ENCODE measurements at regions not wholly inside any gene's neighbourhood (a gene's known extent, or its start where the extent isn't known, plus 50 kb on each side); places are given as distances from the start of the nearest gene placed in this dataset.

DNA sequence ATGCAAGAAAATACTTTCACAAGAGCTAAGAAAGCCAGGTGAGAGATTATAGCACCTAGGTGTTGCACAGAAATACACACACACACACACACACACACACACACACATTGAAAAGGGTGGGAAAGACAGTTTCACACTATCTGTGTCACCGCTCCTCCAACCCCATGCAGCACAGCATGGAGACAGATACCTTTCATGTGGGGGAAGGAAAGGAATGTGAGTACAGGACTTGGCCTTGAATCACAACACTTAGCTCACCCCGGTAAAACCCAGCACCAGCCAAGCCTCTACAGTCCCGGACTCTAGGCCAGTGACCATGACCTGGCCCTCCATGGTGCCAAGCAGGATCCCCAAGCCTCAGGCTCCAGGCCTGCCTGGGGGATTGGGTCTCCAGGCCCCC is 462.0 kb upstream of the SPRY2 start:
- Histone ChIP-seq H3K4me3 (ENCODE audit: low read length) (no peak overlapping the region), H3K9me3 (ENCODE audit: control insufficient read depth, insufficient read depth, low read length) (no peaks in the 10 kb centered on the region), H3K27me3 (ENCODE audit: control insufficient read depth, insufficient read depth, low read length) (no peaks in the 10 kb centered on the region), H3K27ac (ENCODE audit: low read length) (no peak overlapping the region), H3K36me3 (ENCODE audit: control insufficient read depth, insufficient read depth, low read length) (no peaks in the 10 kb centered on the region), H3K4me1 (ENCODE audit: control insufficient read depth, insufficient read depth, low read length) (no peaks in the 10 kb centered on the region)
- WGBS (ENCODE audit: insufficient coverage, insufficient read length): no CpG with 5 or more reads among the region's 3 CpGs
- DNase-seq (ENCODE audit: low read depth, low spot score): no peak

DNA sequence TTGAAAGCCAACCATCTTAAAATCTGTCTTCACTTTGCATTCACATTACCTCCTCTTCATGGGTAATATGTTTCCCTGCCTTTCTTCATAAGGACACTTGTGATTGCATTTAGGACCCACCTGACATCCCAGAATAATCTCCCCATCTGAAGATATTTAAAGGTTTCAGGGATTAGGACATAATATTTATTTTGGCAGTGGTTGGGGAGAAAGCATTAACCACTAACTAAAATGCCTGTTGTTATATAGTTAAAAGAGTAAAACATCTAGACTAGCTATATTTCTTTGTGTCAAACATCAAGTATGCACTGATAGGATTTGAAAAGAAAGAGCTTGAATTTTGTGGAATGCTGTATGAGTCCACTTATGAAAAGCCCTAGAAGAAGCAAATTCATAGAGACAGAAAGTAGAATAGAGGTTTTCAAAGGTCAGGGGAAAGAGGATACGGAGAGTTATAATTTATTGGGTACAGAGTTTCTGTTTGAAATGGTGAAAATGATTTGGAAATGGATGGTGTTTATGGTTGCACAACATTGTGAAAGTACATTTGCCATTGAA is 457.7 kb upstream of the SPRY2 start:
- 100% methylated on average over 1 of the region's 1 CpG for WGBS (ENCODE audit: insufficient coverage, insufficient read length)
- Histone ChIP-seq H3K27me3 (ENCODE audit: control insufficient read depth, insufficient read depth, low read length) (no peaks in the 10 kb centered on the region), H3K4me3 (ENCODE audit: low read length) (no peak overlapping the region), H3K9me3 (ENCODE audit: control insufficient read depth, insufficient read depth, low read length) (no peaks in the 10 kb centered on the region), H3K4me1 (ENCODE audit: control insufficient read depth, insufficient read depth, low read length) (no peaks in the 10 kb centered on the region), H3K27ac (ENCODE audit: low read length) (no peak overlapping the region), H3K36me3 (ENCODE audit: control insufficient read depth, insufficient read depth, low read length) (no peaks in the 10 kb centered on the region)
- no peak for DNase-seq (ENCODE audit: low read depth, low spot score)

DNA sequence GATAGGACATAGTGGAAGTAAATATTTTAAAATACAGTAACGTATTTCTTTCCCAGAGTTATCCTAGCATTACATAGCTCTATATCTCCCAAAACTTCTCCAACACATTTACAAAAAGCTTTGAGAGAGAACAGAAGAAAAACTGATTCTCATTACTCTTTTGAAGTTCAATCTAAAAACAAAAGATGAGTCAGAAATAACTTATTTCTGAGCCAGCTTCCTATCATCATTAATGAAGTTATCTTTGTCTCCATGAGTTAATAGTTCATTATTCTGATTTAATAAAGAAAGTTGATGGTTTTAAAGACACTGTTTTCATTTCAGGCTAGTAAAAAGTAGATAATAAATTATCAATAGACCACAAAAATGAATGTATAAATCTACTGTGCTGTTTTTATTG is 446.7 kb upstream of the SPRY2 start:
- Histone ChIP-seq H3K36me3 (ENCODE audit: control insufficient read depth, insufficient read depth, low read length) (no peaks in the 10 kb centered on the region), H3K27ac (ENCODE audit: low read length) (no peak overlapping the region), H3K27me3 (ENCODE audit: control insufficient read depth, insufficient read depth, low read length) (no peaks in the 10 kb centered on the region), H3K4me3 (ENCODE audit: low read length) (no peak overlapping the region), H3K9me3 (ENCODE audit: control insufficient read depth, insufficient read depth, low read length) (no peaks in the 10 kb centered on the region), H3K4me1 (ENCODE audit: control insufficient read depth, insufficient read depth, low read length) (peaks cover 2% of the 10 kb centered on the region; the same call in 1 of the 2 replicates)
- WGBS (ENCODE audit: insufficient coverage, insufficient read length): no CpG with 5 or more reads among the region's 1 CpG
- DNase-seq (ENCODE audit: low read depth, low spot score): no peak

DNA sequence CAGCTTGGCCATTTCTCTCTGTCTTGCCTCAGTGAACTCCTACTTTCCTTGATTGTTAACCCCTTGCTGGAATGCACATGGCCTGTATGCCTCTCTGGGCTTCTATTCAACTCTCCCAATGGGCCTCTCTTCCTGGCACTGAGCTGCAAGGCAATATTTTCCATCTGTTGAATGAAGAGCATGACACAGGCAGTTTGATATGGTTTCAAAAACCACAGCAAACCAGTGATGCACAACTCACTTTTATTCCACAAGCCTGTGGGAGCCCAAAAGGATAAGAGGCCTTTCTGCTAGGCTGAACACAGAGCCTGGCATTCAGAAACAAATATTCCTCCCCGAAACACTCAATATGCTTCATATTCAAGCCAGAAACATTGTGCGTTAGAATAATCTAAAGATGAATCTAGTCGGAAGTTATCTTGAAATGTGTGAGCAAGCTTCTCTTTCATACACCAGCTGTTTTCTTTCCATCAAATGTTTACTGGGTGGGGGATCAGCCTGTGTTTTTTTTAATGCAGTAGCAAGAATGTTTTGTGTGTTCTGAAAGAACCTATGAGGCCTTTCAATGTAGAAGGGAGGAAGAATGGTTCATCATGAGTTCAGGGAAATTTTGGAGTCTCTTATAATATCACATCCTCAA is 443.1 kb upstream of the SPRY2 start:
- Histone ChIP-seq H3K36me3 (ENCODE audit: control insufficient read depth, insufficient read depth, low read length) (no peaks in the 10 kb centered on the region), H3K27ac (ENCODE audit: low read length) (no peak overlapping the region), H3K9me3 (ENCODE audit: control insufficient read depth, insufficient read depth, low read length) (no peaks in the 10 kb centered on the region), H3K4me3 (ENCODE audit: low read length) (no peak overlapping the region), H3K27me3 (ENCODE audit: control insufficient read depth, insufficient read depth, low read length) (no peaks in the 10 kb centered on the region), H3K4me1 (ENCODE audit: control insufficient read depth, insufficient read depth, low read length) (peaks cover 2% of the 10 kb centered on the region; the same call in 1 of the 2 replicates)
- no CpG with 5 or more reads among the region's 3 CpGs for WGBS (ENCODE audit: insufficient coverage, insufficient read length)
- no peak for DNase-seq (ENCODE audit: low read depth, low spot score)

DNA sequence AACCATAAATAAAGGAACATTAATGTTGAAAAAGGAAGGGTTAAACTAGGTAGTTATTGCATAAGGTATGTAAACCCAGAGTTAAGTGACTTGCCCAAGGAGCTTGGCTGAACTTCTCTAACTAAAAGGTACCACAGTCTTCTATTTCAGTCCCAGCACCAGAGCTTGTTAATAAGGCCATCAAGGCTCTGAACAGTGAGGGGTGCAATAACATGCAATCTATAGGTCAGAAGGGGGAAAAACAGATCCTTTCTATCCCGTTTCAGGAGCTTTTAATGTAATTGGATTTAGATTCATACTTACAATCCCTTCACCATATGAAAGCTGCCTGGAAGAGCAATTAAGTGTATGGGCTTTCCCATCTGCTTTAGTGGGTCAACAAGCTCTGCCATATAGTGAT is 441.5 kb upstream of the SPRY2 start:
- Histone ChIP-seq H3K4me1 (ENCODE audit: control insufficient read depth, insufficient read depth, low read length) (peaks cover 2% of the 10 kb centered on the region; the same call in 1 of the 2 replicates), H3K27me3 (ENCODE audit: control insufficient read depth, insufficient read depth, low read length) (no peaks in the 10 kb centered on the region), H3K36me3 (ENCODE audit: control insufficient read depth, insufficient read depth, low read length) (no peaks in the 10 kb centered on the region), H3K27ac (ENCODE audit: low read length) (no peak overlapping the region), H3K9me3 (ENCODE audit: control insufficient read depth, insufficient read depth, low read length) (no peaks in the 10 kb centered on the region), H3K4me3 (ENCODE audit: low read length) (no peak overlapping the region)
- no CpG with 5 or more reads among the region's 1 CpG for WGBS (ENCODE audit: insufficient coverage, insufficient read length)
- no peak for DNase-seq (ENCODE audit: low read depth, low spot score)

DNA sequence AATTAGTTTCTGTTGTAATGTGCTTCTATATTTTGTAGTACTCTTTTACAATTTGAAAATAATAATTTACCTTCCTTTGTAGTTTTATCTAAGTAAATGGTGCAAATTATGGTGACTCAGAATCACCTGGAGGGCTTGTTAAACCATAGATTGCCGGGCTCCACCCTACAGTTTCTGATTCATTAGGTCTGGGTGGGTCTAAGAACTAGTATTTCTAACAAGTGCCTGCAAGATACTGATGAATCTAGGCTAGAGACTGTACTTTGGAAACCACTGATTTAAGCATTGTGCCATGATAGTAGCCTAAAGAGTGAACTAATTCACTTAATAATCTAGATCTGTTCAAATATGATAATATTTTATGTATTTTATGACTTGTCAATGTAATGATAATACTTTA is 437.4 kb upstream of the SPRY2 start:
- DNase-seq (ENCODE audit: low read depth, low spot score): no peak

DNA sequence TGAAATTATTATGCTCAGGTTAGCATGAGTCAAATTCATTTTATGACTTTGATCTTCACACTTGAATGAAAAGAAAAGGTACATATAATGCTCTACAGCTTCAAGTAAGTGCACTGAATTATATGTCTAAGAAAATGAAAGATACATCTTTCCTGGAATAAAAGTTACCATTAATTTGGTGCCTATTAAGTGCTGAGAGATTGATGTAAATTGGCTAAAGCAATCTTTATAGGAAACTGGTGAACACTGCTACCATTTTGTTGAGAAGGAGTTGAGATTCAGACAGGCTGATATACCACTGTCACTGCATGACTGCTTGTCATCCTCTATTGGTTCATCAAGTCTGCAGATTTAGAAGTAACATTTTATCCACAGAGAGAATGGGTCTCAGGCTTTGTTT is 416.8 kb upstream of the SPRY2 start:
- H3K27ac ChIP-seq (ENCODE audit: low read length): no peak overlapping the region
- no peak for DNase-seq (ENCODE audit: low read depth, low spot score)
- no peaks in the 10 kb centered on the region for H3K9me3 ChIP-seq (ENCODE audit: control insufficient read depth, insufficient read depth, low read length)
- H3K4me1 ChIP-seq (ENCODE audit: control insufficient read depth, insufficient read depth, low read length): no peaks in the 10 kb centered on the region
- no peaks in the 10 kb centered on the region for H3K36me3 ChIP-seq (ENCODE audit: control insufficient read depth, insufficient read depth, low read length)
- H3K27me3 ChIP-seq (ENCODE audit: control insufficient read depth, insufficient read depth, low read length): no peaks in the 10 kb centered on the region
- H3K4me3 ChIP-seq (ENCODE audit: low read length): no peak overlapping the region

More for the DNA sequence above, 437.4 kb upstream of the SPRY2 start:
- WGBS (ENCODE audit: insufficient coverage, insufficient read length): no CpG with 5 or more reads among the region's 1 CpG
- Histone ChIP-seq H3K4me1 (ENCODE audit: control insufficient read depth, insufficient read depth, low read length) (no peaks in the 10 kb centered on the region), H3K9me3 (ENCODE audit: control insufficient read depth, insufficient read depth, low read length) (no peaks in the 10 kb centered on the region), H3K4me3 (ENCODE audit: low read length) (no peak overlapping the region), H3K27me3 (ENCODE audit: control insufficient read depth, insufficient read depth, low read length) (no peaks in the 10 kb centered on the region), H3K36me3 (ENCODE audit: control insufficient read depth, insufficient read depth, low read length) (no peaks in the 10 kb centered on the region), H3K27ac (ENCODE audit: low read length) (no peak overlapping the region)

DNA sequence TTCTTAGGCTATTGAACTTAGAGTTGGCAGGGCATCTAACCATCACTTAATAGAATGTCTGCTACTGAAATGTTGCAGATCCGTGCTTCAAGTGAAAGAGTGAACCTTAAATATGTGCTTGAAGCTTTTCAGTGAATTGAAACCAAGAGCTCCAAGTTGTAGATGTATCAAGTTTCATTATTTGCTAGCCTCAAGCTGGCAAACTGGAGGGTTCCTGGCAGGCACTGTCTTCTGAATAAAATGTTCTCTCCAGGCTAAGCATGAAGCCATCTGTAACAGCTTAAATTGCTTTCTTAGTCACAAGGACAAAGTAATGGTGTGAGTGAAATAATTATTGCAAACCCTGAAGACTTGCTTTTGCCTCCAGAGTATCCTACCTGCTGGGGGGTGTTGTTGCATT is 415.0 kb upstream of the SPRY2 start:
- Histone ChIP-seq H3K4me3 (ENCODE audit: low read length) (no peak overlapping the region), H3K36me3 (ENCODE audit: control insufficient read depth, insufficient read depth, low read length) (no peaks in the 10 kb centered on the region), H3K27ac (ENCODE audit: low read length) (no peak overlapping the region), H3K4me1 (ENCODE audit: control insufficient read depth, insufficient read depth, low read length) (no peaks in the 10 kb centered on the region), H3K9me3 (ENCODE audit: control insufficient read depth, insufficient read depth, low read length) (no peaks in the 10 kb centered on the region), H3K27me3 (ENCODE audit: control insufficient read depth, insufficient read depth, low read length) (no peaks in the 10 kb centered on the region)
- no peak for DNase-seq (ENCODE audit: low read depth, low spot score)
- WGBS (ENCODE audit: insufficient coverage, insufficient read length): no CpG with 5 or more reads among the region's 1 CpG

DNA sequence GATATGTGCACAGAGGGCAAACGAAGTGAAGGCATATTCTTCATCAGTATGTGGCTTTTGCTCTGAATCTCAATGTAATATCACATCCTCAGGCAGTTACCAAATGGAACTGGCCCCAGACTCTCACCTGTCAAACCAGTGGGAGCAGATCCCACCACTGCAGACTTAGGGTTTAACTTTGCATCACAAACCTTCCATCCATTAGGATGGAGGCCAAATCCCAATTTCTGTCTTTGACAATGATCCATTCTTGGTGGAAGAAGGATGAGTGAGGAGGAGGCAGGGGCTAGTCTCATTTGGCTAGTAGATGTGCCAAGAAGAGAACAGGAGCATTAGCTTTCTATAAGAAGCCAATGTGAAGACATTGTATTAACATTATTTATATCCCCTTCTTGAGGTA is 413.5 kb upstream of the SPRY2 start:
- Histone ChIP-seq H3K4me1 (ENCODE audit: control insufficient read depth, insufficient read depth, low read length) (no peaks in the 10 kb centered on the region), H3K27me3 (ENCODE audit: control insufficient read depth, insufficient read depth, low read length) (no peaks in the 10 kb centered on the region), H3K36me3 (ENCODE audit: control insufficient read depth, insufficient read depth, low read length) (no peaks in the 10 kb centered on the region), H3K4me3 (ENCODE audit: low read length) (no peak overlapping the region), H3K9me3 (ENCODE audit: control insufficient read depth, insufficient read depth, low read length) (no peaks in the 10 kb centered on the region), H3K27ac (ENCODE audit: low read length) (no peak overlapping the region)
- DNase-seq (ENCODE audit: low read depth, low spot score): no peak
- no CpG with 5 or more reads among the region's 1 CpG for WGBS (ENCODE audit: insufficient coverage, insufficient read length)

DNA sequence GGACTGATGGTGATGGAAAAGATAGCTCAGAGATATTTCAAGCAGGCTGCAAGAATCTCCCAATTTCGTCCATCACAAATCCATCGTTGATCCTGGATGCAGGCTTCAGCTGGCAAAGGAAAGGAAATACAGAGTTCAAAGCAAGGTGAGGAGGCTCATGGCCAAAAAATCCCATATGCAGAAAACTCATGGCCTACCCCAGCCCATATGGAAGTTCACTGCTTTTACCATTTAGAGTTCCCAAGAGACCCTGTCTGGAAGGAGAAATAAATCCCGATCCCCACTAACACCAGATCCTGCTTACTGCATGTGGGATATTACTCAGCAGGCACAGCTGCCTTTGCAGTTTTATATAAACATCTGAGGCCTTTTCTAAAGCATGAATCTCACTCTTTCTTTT is 412.9 kb upstream of the SPRY2 start:
- Histone ChIP-seq H3K4me3 (ENCODE audit: low read length) (no peak overlapping the region), H3K27ac (ENCODE audit: low read length) (no peak overlapping the region), H3K27me3 (ENCODE audit: control insufficient read depth, insufficient read depth, low read length) (no peaks in the 10 kb centered on the region), H3K4me1 (ENCODE audit: control insufficient read depth, insufficient read depth, low read length) (no peaks in the 10 kb centered on the region), H3K9me3 (ENCODE audit: control insufficient read depth, insufficient read depth, low read length) (no peaks in the 10 kb centered on the region), H3K36me3 (ENCODE audit: control insufficient read depth, insufficient read depth, low read length) (no peaks in the 10 kb centered on the region)
- WGBS (ENCODE audit: insufficient coverage, insufficient read length): no CpG with 5 or more reads among the region's 3 CpGs
- no peak for DNase-seq (ENCODE audit: low read depth, low spot score)

DNA sequence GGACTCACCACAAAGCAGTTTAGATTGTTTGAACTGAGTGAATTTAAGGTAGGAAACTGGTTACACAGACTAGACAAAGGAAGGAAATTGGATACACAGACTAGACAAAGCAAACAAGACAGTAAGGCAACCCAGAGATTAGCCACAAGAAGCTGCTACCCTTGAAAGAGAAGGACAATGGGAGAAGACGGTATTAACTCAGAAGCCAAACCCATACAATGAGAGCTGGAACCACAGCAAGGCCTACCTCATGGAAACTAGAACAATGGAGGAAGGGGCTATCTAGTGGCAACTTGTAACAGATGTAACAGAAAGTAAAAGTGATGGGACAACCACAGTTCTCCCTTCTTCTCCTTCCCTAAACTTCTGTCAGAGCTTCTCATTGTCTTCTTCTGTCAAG is 410.9 kb upstream of the SPRY2 start:
- no CpG with 5 or more reads among the region's 1 CpG for WGBS (ENCODE audit: insufficient coverage, insufficient read length)
- Histone ChIP-seq H3K4me1 (ENCODE audit: control insufficient read depth, insufficient read depth, low read length) (no peaks in the 10 kb centered on the region), H3K9me3 (ENCODE audit: control insufficient read depth, insufficient read depth, low read length) (no peaks in the 10 kb centered on the region), H3K36me3 (ENCODE audit: control insufficient read depth, insufficient read depth, low read length) (no peaks in the 10 kb centered on the region), H3K27ac (ENCODE audit: low read length) (no peak overlapping the region), H3K4me3 (ENCODE audit: low read length) (no peak overlapping the region), H3K27me3 (ENCODE audit: control insufficient read depth, insufficient read depth, low read length) (no peaks in the 10 kb centered on the region)
- DNase-seq (ENCODE audit: low read depth, low spot score): no peak
